Ishikawa (cell line): ENCODE measurements at regions not wholly inside any gene's neighbourhood (a gene's known extent, or its start where the extent isn't known, plus 50 kb on each side); places are given as distances from the start of the nearest gene placed in this dataset.

Experiments
- EP300 ChIP-seq: IDR thresholded peaks from 2 replicates; pipeline ENCODE4 v1.6.1; 2012; ENCODE audit warnings: borderline replicate concordance
- TF ChIP-seq, protein P1 (sequence below): IDR thresholded peaks from 2 replicates; pipeline ENCODE4 v1.6.1; 2012; ENCODE audit warnings: low read depth, mild to moderate bottlenecking

- TF ChIP-seq EP300: no peak
- TF ChIP-seq, protein P1, sequence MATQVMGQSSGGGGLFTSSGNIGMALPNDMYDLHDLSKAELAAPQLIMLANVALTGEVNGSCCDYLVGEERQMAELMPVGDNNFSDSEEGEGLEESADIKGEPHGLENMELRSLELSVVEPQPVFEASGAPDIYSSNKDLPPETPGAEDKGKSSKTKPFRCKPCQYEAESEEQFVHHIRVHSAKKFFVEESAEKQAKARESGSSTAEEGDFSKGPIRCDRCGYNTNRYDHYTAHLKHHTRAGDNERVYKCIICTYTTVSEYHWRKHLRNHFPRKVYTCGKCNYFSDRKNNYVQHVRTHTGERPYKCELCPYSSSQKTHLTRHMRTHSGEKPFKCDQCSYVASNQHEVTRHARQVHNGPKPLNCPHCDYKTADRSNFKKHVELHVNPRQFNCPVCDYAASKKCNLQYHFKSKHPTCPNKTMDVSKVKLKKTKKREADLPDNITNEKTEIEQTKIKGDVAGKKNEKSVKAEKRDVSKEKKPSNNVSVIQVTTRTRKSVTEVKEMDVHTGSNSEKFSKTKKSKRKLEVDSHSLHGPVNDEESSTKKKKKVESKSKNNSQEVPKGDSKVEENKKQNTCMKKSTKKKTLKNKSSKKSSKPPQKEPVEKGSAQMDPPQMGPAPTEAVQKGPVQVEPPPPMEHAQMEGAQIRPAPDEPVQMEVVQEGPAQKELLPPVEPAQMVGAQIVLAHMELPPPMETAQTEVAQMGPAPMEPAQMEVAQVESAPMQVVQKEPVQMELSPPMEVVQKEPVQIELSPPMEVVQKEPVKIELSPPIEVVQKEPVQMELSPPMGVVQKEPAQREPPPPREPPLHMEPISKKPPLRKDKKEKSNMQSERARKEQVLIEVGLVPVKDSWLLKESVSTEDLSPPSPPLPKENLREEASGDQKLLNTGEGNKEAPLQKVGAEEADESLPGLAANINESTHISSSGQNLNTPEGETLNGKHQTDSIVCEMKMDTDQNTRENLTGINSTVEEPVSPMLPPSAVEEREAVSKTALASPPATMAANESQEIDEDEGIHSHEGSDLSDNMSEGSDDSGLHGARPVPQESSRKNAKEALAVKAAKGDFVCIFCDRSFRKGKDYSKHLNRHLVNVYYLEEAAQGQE: no peak
These were observed 54.1 kb upstream of the MYCN start for GRCh38 chr2:15886231-15886630.
